ENCODE measurements at regions not wholly inside any gene's neighbourhood (a gene's known extent, or its start where the extent isn't known, plus 50 kb on each side); places are given as distances from the start of the nearest gene placed in this dataset.
A peak's percentile ranks its signal among the peaks of the same experiment; 100 is the strongest.

- peak; percentile 25 for TF ChIP-seq CTCF (IDR thresholded peaks at IDR 0.05; ENCODE audit: low read depth, low read length, poor library complexity, severe bottlenecking)
- no peak for TF ChIP-seq EZH2phosphoT487 (IDR thresholded peaks at IDR 0.05; ENCODE audit: borderline replicate concordance, low read length)
Measured at GRCh38 chr13:88068975-88069374, 397.8 kb downstream of the SLITRK5 start.
